PC-9 (cell line): ENCODE measurements at regions not wholly inside any gene's neighbourhood (a gene's known extent, or its start where the extent isn't known, plus 50 kb on each side); places are given as distances from the start of the nearest gene placed in this dataset.

Experiments used
- EZH2 ChIP-seq: fragments of 200-600 bp; sonication (generic); IDR thresholded peaks from 2 replicates; pipeline ENCODE4 v1.8.0; 2017; ENCODE audit warnings: antibody characterized with exemption, low read depth
- TF ChIP-seq, protein P1 (sequence below): fragments of 200-600 bp; sonication (generic); conservative IDR thresholded peaks from 2 replicates; pipeline ENCODE4 v1.6.1; 2017; ENCODE audit warnings: mixed run types, antibody characterized with exemption, mild to moderate bottlenecking, moderate library complexity

- TF ChIP-seq, protein P1, sequence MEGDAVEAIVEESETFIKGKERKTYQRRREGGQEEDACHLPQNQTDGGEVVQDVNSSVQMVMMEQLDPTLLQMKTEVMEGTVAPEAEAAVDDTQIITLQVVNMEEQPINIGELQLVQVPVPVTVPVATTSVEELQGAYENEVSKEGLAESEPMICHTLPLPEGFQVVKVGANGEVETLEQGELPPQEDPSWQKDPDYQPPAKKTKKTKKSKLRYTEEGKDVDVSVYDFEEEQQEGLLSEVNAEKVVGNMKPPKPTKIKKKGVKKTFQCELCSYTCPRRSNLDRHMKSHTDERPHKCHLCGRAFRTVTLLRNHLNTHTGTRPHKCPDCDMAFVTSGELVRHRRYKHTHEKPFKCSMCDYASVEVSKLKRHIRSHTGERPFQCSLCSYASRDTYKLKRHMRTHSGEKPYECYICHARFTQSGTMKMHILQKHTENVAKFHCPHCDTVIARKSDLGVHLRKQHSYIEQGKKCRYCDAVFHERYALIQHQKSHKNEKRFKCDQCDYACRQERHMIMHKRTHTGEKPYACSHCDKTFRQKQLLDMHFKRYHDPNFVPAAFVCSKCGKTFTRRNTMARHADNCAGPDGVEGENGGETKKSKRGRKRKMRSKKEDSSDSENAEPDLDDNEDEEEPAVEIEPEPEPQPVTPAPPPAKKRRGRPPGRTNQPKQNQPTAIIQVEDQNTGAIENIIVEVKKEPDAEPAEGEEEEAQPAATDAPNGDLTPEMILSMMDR: no peak
- TF ChIP-seq EZH2: no peak
Measured at GRCh38 chr2:223524066-223524465, 78.1 kb downstream of the SCG2 start.
